ENCODE measurements at regions not wholly inside any gene's neighbourhood (a gene's known extent, or its start where the extent isn't known, plus 50 kb on each side); places are given as distances from the start of the nearest gene placed in this dataset.

DNA sequence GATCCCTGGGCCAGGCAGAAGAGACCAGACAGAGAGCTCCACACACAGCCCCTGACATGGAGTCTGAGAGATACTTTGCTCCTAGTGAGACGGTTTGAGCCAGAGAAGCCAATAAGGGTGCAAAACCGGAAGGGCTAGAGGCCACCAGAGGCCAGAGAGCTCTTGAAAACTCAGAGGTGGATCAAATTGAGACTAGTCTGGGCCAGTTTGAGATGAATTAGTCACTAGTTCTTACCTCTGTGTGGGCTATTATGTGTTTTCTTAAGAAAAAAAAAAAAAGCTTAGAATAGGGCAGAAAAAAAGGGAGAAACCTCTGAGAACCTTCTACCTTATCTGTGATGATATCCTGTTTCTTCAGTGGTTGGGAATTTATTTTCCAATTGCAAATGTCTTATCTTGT lies 110.4 kb upstream of the EDNRA start:
- no peak for DNase-seq (ENCODE audit: low read depth)
- no peak overlapping the region for H3K4me3 ChIP-seq (ENCODE audit: low read depth, low read length)

DNA sequence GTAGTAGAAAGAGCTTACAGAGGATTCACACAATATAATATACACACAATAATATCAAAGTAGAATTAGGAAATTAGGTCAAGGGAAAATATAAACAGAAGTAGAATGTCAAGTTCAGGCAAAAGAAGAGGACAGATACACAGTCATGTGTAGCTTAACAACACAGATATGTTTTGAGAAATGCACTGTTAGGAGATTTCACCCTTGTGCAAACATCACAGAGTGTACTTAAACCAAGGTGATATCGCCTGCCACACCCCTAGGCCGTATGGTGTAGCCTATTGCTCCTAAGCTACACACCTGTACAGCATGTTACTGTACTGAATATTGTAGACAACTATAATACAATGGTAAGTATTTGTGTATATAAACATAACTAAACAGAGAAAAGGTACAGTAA lies 110.0 kb upstream of the EDNRA start:
- DNase-seq (ENCODE audit: low read depth): no peak
- H3K4me3 ChIP-seq (ENCODE audit: low read depth, low read length): no peak overlapping the region

DNA sequence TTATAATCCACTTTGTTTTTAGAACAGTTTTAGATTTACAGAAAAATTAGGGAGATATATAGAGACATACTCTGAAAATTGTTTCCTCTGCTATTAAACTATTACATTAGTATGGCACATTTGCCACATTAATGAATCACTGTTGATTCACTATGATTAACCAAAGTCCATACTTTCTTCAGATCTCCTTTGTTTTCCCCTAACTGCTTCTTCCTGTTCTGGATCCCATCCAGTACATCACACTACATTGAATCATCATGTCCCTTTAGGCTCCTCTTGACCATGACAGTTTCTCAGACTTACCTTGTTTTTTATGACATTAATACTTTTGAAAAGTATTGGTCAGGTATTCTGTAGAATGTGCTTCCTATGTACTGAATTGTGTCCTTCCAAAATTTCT lies 109.2 kb upstream of the EDNRA start:
- DNase-seq (ENCODE audit: low read depth): no peak

DNA sequence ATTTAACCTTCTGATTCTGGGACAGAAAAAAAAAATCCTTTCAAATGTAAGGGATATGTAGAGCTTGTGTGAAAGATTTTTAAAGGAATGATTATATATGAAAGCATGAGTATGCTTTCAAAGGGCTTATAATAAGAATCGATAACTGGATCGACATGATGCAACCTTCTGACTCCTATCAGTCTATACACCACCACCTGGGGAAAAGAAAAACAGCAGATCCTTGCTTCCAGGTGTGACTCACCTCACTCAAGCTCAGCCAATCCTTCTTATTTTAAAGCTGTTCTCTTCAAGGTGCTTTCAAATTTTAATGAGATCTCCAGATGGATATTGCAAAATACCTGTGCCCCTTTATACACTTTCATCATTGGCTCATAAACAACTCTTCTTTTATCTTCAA lies 102.1 kb upstream of the EDNRA start:
- DNase-seq (ENCODE audit: low read depth): no peak
- H3K4me3 ChIP-seq (ENCODE audit: low read depth, low read length): no peak overlapping the region

More for the DNA sequence above, 109.2 kb upstream of the EDNRA start:
- H3K4me3 ChIP-seq (ENCODE audit: low read depth, low read length): no peak overlapping the region

DNA sequence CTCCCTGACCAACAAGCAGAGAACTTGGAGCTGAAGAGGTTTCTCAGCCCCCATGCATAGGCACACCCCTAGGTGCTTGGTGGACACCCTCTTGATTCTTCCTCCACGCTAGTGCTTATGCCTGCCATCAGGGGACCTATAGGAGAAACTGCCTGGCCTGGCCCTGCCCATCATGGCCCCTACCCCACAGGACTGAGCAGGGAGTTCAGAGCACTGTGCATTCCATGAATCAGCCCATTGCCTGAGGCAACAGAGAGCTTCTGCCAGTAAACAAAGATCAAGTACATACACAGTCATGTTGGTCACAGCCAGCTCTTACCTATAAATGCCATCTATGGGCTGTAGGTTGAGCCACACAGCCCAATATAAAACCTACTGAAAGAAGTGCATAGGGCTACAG lies 99.1 kb upstream of the EDNRA start:
- no peak for DNase-seq (ENCODE audit: low read depth)
- H3K4me3 ChIP-seq (ENCODE audit: low read depth, low read length): no peak overlapping the region

DNA sequence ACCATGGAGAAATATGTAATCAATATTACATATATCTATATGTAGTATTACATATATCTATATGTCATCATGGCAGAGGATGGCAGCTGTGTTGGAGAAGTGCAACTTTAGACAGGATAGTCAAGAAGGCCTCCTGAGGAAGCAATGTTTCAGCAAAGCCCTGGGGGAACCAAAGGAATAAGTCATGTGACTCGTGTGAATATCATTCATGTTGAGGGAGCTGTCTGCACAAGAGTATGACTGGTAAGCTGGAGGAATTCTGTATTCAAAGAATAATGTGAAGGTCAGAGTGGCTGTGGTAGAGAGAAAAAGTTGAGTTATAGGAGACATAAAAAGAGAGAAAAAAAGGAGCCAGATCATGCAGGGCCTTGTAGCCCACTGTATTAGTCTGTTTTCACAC lies 92.9 kb upstream of the EDNRA start:
- no peak overlapping the region for H3K4me3 ChIP-seq (ENCODE audit: low read depth, low read length)
- no peak for DNase-seq (ENCODE audit: low read depth)

DNA sequence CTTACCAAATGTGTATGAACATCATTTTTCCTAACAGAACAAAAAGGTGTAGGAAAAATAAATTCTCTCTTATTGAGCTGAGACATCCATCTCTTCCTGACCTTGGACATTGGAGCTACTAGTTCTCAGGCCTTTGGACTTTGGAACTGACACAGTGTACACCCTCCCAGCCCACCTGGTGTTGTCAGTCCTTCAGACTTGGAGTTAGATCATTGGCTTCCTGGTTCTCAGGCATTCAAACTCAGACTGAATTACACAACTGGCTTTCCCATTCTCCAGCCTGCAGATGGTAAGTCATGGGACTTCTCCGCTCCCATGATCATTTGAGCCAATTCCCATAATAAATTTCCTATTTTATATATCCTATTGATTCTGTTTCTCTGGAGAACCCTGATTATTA lies 84.8 kb upstream of the EDNRA start:
- no peak for DNase-seq (ENCODE audit: low read depth)

DNA sequence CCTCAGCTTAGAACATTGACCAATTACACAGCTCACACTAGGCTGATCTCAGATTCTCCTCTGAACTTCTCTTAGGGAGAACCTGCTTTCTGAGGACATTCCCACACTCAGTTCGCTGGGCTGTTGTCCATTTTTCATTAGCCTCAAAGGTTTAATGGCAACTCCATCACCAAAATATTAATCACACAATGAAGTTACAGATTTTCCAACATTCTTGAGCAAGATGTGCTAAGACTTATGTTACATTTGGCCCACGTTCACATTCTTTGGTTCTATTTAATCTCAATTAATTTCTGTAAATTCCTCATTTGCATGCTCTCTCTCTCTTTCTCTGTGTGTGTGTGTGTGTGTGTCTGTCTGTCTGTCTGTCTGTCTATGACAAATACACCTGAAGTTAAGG lies 82.3 kb upstream of the EDNRA start:
- no peak for DNase-seq (ENCODE audit: low read depth)
- no peak overlapping the region for H3K4me3 ChIP-seq (ENCODE audit: low read depth, low read length)

More for the DNA sequence above, 84.8 kb upstream of the EDNRA start:
- no peak overlapping the region for H3K4me3 ChIP-seq (ENCODE audit: low read depth, low read length)

DNA sequence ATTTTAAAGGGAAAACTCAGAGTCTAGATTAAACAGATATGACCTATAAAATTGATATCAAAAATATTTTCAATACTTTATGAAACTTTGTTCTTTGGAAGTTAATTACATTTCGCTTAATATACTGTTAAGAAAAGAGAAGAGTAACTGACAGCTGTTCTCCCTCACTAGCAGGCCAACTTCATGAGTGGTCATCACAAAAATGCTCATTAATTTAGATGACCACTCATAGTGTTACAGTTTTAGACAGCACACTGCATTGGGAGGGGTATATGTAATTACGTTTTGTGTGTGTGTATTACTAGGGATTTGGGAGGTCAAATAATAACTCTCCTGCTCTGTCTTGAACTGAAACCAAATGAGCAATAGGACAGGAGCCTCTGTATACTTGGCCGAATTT lies 80.2 kb upstream of the EDNRA start:
- DNase-seq (ENCODE audit: low read depth): no peak
- no peak overlapping the region for H3K4me3 ChIP-seq (ENCODE audit: low read depth, low read length)

DNA sequence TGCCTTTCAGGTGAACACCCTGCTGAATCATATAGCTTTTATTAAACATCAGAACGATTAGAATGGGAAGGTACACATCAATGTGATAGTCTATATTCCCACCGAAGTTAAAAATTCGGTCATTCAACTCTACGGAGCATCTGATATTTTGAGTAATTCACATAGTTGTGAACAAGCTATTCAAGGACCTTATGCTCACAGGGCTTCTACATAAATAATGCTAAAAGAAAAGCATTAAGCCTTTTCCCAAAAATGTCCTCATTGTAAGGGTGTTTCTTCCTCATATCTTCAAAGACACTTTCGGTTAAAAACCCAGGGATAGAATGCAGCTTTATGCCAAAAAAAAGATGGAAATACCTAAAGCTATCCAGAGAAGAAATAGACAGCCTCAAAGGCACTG lies 79.7 kb upstream of the EDNRA start:
- no peak for DNase-seq (ENCODE audit: low read depth)
- H3K4me3 ChIP-seq (ENCODE audit: low read depth, low read length): no peak overlapping the region

DNA sequence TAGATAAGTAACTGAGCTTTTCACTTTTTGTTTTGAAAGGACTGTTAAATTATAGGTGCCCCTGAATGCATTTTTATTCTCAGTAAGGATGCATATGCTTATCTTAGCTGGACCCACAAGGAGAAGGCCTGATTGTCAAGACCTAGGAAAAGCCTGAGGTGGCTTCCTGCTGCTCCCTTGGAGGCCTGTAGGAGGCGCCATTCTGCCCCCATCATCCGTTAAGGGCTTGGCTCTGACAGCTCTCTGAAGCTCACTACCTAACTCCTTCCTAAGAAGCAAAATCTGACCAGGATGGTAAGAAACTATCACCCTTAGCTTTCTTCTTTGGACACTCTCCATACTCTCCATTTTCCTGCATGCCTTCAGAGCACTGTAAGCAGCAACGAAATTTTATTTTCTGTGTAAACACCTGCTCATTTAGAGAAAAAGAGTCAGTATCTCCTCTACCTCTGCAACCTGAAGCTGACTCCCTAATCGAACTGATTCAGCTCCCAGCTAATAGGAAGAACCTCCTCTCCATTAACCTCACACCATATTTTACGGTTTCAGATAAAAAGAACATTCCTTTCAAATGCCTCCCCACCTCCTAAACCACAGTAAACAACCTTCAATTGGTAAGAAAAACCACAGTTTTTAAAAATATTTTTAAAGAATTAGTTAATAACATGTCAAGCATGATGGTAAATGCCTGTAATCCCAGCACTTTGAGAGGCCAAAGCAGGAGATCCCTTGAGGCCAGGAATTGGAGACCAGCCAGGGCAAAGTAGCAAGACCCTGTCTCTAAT lies 73.4 kb upstream of the EDNRA start:
- H3K4me3 ChIP-seq (ENCODE audit: low read depth, low read length): no peak overlapping the region
- no peak for DNase-seq (ENCODE audit: low read depth)

DNA sequence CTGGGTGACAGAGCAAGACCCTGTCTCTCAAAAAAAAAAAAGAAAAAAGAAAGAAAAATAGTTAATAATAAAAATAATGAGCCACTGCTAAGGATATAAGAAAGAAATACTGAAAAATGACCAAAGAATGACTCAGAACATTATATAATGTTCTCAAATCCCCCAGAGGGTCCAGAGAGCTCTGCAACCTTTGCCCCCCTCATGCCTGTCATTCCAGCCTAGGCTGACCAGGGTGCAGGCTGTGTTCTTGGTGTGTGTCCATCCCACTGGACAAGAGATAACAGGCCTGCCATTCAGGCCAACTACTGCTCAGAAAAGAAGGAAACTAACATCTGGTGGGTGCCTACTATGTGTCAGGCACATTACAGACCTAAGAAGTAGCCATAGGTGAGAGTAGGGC lies 72.7 kb upstream of the EDNRA start:
- DNase-seq (ENCODE audit: low read depth): no peak
- no peak overlapping the region for H3K4me3 ChIP-seq (ENCODE audit: low read depth, low read length)

DNA sequence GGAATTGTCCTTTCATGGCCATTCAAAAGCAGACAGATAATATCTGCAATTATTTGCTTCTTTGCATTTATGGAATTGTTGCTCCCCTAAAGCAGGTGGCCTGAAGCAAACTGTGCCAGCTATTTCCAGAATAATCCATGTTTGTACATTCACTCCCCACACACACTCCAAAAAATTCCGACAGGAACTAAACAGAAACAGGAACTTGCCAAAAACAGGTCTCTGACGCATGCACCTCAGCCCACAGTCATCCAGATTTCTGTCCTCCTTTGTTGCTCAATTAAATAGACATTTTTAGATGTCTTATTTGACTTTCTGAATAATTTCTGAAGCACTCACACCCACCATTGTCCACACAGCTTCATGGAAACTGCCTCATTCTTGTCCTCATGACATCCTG lies 71.5 kb upstream of the EDNRA start:
- peak; percentile 8 for DNase-seq (ENCODE audit: low read depth)
- no peak overlapping the region for H3K4me3 ChIP-seq (ENCODE audit: low read depth, low read length)

DNA sequence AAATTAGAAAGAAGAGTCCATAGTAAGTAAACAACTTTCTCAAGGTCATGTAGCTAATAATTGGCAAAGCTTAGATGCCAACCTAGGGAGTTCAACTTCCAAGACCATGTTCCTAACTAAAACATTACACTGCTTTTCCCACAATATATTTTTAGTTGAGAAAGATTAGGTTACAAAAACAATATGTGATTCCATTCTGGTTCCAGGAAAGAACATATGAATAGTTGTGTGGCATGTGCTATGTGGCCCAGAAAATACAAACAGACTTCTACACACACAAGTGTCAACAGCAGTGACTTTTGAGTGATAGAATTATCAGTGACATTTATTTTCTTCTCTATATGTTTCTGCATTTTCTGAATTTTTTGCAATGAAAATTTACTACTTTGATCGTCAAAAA lies 62.7 kb upstream of the EDNRA start:
- H3K4me3 ChIP-seq (ENCODE audit: low read depth, low read length): no peak overlapping the region
- DNase-seq (ENCODE audit: low read depth): no peak

DNA sequence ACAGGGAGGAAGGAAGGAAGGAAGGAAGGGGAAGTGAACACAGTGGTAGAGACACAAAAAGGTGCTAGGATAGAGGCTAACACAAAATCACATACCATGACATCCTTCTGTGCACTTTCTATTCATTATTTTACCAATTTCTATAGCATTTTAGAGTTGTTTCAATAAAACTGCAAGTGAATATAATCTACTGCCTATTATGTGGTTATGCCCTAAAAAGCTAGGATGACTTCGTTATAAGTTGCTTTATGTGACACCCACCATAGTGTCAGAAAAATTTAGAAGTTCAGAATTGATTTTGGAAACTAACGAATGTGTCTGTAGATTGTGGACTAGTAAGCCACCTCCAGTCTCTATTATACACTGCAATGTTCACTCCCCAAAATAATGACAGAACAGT lies 59.4 kb upstream of the EDNRA start:
- no peak for DNase-seq (ENCODE audit: low read depth)
- no peak overlapping the region for H3K4me3 ChIP-seq (ENCODE audit: low read depth, low read length)

DNA sequence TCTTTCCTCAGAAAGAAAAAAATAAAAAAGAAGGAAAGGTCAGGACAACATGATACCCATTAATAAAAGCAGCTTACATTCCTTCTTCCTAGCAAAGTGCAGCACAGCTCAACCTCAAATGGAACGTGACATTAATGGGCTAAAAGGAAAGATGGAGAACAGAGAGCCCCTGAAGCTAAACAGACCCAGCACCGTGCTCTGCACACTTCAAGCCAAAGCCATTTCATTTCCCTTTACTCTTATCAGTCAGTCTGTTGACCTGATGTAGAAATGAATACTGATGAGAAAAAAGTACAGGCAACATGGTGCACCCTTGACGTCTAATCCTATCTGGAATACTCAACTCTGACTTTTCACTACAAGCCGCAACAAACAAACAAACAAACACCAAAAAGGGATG lies 57.7 kb upstream of the EDNRA start:
- no peak overlapping the region for H3K4me3 ChIP-seq (ENCODE audit: low read depth, low read length)
- no peak for DNase-seq (ENCODE audit: low read depth)

DNA sequence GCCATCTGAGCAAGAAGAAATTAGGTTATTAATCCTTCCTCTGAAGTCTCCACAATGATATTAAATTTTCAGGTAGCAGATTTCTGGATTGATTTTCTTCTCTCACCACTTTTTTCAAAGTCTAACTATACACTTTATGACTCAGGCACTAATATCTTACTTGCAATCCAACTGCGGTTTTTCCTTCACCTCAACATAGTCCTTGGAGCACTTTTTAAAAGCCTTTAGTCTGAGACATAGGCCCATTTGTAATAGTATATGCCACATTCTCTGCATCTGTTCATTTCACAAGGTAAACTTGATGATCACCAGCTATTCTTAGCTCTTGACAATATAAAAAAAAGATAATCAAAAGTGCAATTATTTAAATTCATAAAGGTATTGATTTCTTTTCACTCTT lies 55.9 kb upstream of the EDNRA start:
- no peak for DNase-seq (ENCODE audit: low read depth)
- no peak overlapping the region for H3K4me3 ChIP-seq (ENCODE audit: low read depth, low read length)

DNA sequence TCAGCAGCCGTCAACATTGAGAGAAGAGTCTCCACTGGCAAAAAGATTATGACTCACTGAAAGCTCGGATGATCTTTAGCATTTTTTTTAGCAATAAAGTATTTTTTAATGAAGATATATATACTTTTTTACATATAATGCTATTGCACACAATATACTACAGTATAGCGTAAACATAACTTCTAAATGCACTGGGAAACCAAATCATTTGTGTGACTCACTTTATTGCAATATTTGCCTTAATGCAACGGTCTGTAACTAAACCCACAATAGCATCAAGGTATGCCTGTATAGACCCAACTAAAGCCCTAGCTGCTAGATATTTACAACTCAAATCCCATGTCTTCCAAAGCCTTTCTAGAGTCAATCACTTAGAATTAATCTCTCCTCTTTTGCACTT lies 52.3 kb upstream of the EDNRA start:
- no peak overlapping the region for H3K4me3 ChIP-seq (ENCODE audit: low read depth, low read length)
- no peak for DNase-seq (ENCODE audit: low read depth)

DNA sequence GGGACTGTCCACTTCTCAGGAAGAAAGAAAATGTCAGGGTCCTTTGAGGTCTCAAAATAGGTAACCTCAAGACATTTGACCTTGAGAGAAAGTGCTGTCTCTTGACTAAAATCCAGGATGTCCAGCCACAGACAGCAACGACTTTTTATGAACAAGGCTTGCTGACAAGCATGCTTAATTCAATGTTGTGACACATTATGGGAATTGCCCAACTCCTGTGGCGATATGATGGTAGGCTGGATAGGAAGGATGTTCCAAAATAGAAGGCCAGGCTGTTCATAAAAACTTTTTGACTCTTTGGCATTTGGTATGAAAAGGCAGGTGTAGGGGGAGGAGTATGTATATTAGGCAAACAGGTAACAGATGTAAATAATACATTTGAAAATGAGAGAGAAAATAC lies 50.8 kb upstream of the EDNRA start:
- DNase-seq (ENCODE audit: low read depth): no peak
- no peak overlapping the region for H3K4me3 ChIP-seq (ENCODE audit: low read depth, low read length)
